ENCODE measurements at regions not wholly inside any gene's neighbourhood (a gene's known extent, or its start where the extent isn't known, plus 50 kb on each side); places are given as distances from the start of the nearest gene placed in this dataset.

DNA sequence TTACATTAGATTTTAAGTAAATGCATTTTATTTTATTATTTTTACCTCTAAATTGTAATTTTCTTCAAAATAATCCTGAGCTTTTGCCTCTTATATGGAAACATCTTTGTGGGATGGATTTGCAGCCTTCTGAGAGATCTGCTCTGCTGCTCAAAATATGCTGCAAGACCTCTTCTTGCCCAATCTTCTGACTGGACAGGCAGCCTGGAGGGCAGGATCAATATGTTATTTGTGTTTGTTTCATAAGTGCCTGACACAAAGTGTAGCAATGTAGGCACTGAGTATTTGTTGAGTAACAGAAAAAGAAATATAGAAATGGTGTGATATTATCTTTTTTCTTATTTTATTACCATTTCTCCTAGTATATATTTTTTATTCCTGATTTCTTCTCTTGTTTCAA, 1106.9 kb downstream of the TMTC2 start:
- Histone ChIP-seq H3K27me3 (ENCODE audit: control insufficient read depth, insufficient read depth, low read length) (no peaks in the 10 kb centered on the region), H3K27ac (ENCODE audit: low read length) (no peak overlapping the region), H3K9me3 (ENCODE audit: control insufficient read depth, insufficient read depth, low read length) (no peaks in the 10 kb centered on the region), H3K4me3 (ENCODE audit: low read length) (no peak overlapping the region), H3K4me1 (ENCODE audit: control insufficient read depth, insufficient read depth, low read length) (no peaks in the 10 kb centered on the region), H3K36me3 (ENCODE audit: control insufficient read depth, insufficient read depth, low read length) (no peaks in the 10 kb centered on the region)
- DNase-seq (ENCODE audit: low read depth, low spot score): no peak

DNA sequence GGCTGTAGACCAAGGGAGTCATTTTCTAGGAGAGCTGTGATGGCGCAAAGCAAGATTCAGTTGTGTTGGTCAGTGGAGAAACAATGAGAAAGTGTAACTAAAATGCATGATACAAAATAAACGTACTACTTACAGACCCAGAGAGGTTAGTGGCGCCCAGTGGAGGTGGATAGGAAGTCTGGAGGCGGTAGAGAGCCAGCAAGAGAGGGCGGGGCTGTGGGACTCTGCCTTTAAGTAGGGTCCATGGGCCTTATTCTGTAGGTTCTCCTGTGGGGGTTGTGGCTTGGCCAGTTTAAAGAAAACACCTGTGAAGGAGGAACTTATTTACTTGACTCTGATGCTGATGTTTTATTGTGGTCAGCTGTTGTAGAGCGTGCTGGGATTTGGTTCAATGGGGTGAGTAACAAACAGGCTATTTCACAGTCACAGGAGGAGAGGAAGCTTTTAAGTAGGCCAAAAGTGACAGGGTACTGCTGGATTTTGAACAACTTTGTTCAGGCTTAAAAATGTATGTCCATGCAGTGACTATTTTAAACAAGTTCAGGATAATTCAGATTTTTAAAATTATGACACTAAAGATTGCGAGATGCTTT, 1097.7 kb downstream of the TMTC2 start:
- no peaks in the 10 kb centered on the region for H3K4me1 ChIP-seq (ENCODE audit: control insufficient read depth, insufficient read depth, low read length)
- H3K27me3 ChIP-seq (ENCODE audit: control insufficient read depth, insufficient read depth, low read length): no peaks in the 10 kb centered on the region
- no CpG with 5 or more reads among the region's 7 CpGs for WGBS (ENCODE audit: insufficient coverage, insufficient read length)
- no peaks in the 10 kb centered on the region for H3K36me3 ChIP-seq (ENCODE audit: control insufficient read depth, insufficient read depth, low read length)
- H3K9me3 ChIP-seq (ENCODE audit: control insufficient read depth, insufficient read depth, low read length): no peaks in the 10 kb centered on the region
- no peak overlapping the region for H3K4me3 ChIP-seq (ENCODE audit: low read length)
- no peak overlapping the region for H3K27ac ChIP-seq (ENCODE audit: low read length)
- DNase-seq (ENCODE audit: low read depth, low spot score): no peak

DNA sequence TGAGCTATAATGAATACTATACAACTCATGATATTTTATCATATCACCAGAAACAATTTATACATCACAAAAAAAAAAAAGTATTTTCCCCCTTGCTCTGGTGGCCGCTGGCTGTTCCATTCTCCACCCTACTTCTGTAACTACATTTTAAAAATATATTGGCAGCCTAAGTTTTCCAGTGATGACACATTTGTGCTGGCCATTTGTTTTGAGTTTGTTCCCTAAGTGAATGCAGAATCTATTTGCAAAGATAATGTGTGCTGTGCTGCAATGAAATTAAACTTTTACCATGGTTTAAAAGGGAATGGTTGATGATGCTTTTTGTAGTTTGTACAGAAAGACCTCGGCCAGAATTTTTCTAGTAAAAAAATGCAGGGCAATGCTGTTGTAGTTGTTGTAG, 1092.8 kb downstream of the TMTC2 start:
- Histone ChIP-seq H3K4me1 (ENCODE audit: control insufficient read depth, insufficient read depth, low read length) (no peaks in the 10 kb centered on the region), H3K4me3 (ENCODE audit: low read length) (no peak overlapping the region)

GRCh38 chr12:83769151-83769550, 1082.4 kb downstream of the TMTC2 start:
- no peaks in the 10 kb centered on the region for H3K9me3 ChIP-seq (ENCODE audit: control insufficient read depth, insufficient read depth, low read length)
- no CpG with 5 or more reads among the region's 3 CpGs for WGBS (ENCODE audit: insufficient coverage, insufficient read length)
- H3K4me3 ChIP-seq (ENCODE audit: low read length): no peak overlapping the region
- H3K36me3 ChIP-seq (ENCODE audit: control insufficient read depth, insufficient read depth, low read length): no peaks in the 10 kb centered on the region
- H3K27me3 ChIP-seq (ENCODE audit: control insufficient read depth, insufficient read depth, low read length): no peaks in the 10 kb centered on the region
- no peak overlapping the region for H3K27ac ChIP-seq (ENCODE audit: low read length)
- H3K4me1 ChIP-seq (ENCODE audit: control insufficient read depth, insufficient read depth, low read length): no peaks in the 10 kb centered on the region; the same call in 1 of the 2 replicates
- DNase-seq (ENCODE audit: low read depth, low spot score): no peak

More for the DNA sequence above, 1092.8 kb downstream of the TMTC2 start:
- no CpG with 5 or more reads among the region's 2 CpGs for WGBS (ENCODE audit: insufficient coverage, insufficient read length)
- no peaks in the 10 kb centered on the region for H3K36me3 ChIP-seq (ENCODE audit: control insufficient read depth, insufficient read depth, low read length)
- no peaks in the 10 kb centered on the region for H3K27me3 ChIP-seq (ENCODE audit: control insufficient read depth, insufficient read depth, low read length)
- DNase-seq (ENCODE audit: low read depth, low spot score): no peak
- H3K27ac ChIP-seq (ENCODE audit: low read length): no peak overlapping the region
- no peaks in the 10 kb centered on the region for H3K9me3 ChIP-seq (ENCODE audit: control insufficient read depth, insufficient read depth, low read length)

GRCh38 chr12:83767723-83768122, 1081.0 kb downstream of the TMTC2 start:
- no CpG with 5 or more reads among the region's 1 CpG for WGBS (ENCODE audit: insufficient coverage, insufficient read length)
- no peak for DNase-seq (ENCODE audit: low read depth, low spot score)
- Histone ChIP-seq H3K27ac (ENCODE audit: low read length) (no peak overlapping the region), H3K4me3 (ENCODE audit: low read length) (no peak overlapping the region), H3K36me3 (ENCODE audit: control insufficient read depth, insufficient read depth, low read length) (no peaks in the 10 kb centered on the region), H3K27me3 (ENCODE audit: control insufficient read depth, insufficient read depth, low read length) (no peaks in the 10 kb centered on the region), H3K9me3 (ENCODE audit: control insufficient read depth, insufficient read depth, low read length) (no peaks in the 10 kb centered on the region), H3K4me1 (ENCODE audit: control insufficient read depth, insufficient read depth, low read length) (no peaks in the 10 kb centered on the region; the same call in 1 of the 2 replicates)

DNA sequence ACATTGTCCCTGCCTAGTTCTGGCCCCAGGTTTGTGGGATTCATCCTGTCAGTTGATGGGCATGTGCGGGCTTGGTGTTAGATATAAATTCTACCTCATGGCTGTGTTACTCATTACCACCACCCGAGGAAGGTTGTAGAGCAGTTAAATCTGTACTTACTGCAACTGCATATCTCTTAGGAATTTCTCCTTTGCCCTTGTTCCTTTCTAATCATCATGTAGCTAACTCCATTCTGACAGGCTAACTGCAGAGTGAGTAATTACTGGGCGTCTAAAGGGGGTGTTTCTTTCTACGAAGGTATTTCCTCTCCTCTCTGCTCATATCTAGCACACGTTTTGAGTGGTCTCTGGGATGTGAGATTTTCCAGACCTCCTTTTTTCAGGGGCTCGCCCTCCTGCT, 1076.7 kb downstream of the TMTC2 start:
- whole genome bisulfite sequencing (ENCODE audit: insufficient coverage, insufficient read length): no CpG with 5 or more reads among the region's 6 CpGs
- DNase-seq (ENCODE audit: low read depth, low spot score): no peak
- H3K27me3 ChIP-seq (ENCODE audit: control insufficient read depth, insufficient read depth, low read length): no peaks in the 10 kb centered on the region
- H3K4me1 ChIP-seq (ENCODE audit: control insufficient read depth, insufficient read depth, low read length): no peaks in the 10 kb centered on the region
- H3K9me3 ChIP-seq (ENCODE audit: control insufficient read depth, insufficient read depth, low read length): no peaks in the 10 kb centered on the region
- H3K4me3 ChIP-seq (ENCODE audit: low read length): no peak overlapping the region
- no peak overlapping the region for H3K27ac ChIP-seq (ENCODE audit: low read length)
- no peaks in the 10 kb centered on the region for H3K36me3 ChIP-seq (ENCODE audit: control insufficient read depth, insufficient read depth, low read length)

DNA sequence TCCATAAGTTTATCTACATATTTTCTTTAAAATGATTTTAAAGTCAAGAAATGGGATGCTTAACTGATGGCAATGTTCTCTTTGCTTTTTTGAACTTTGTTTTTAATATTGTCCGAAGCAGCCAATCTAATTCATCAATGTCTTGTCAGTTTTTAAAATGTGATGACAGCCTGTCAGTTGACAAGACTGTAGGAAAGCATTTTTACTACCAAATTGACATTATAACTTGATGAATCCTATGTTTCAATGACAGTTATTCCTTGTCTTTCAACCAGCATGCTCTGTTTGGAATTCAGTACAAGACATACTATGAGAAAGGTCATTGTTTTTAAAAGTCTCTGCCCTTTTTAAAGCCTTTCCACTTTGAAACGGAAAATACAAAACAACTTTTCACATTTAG, 1073.2 kb downstream of the TMTC2 start:
- Histone ChIP-seq H3K27ac (ENCODE audit: low read length) (no peak overlapping the region), H3K9me3 (ENCODE audit: control insufficient read depth, insufficient read depth, low read length) (no peaks in the 10 kb centered on the region), H3K4me3 (ENCODE audit: low read length) (no peak overlapping the region), H3K4me1 (ENCODE audit: control insufficient read depth, insufficient read depth, low read length) (no peaks in the 10 kb centered on the region), H3K36me3 (ENCODE audit: control insufficient read depth, insufficient read depth, low read length) (no peaks in the 10 kb centered on the region), H3K27me3 (ENCODE audit: control insufficient read depth, insufficient read depth, low read length) (no peaks in the 10 kb centered on the region)
- WGBS (ENCODE audit: insufficient coverage, insufficient read length): no CpG with 5 or more reads among the region's 2 CpGs
- no peak for DNase-seq (ENCODE audit: low read depth, low spot score)

GRCh38 chr12:83758888-83759631, 1072.4 kb downstream of the TMTC2 start:
- Histone ChIP-seq H3K4me3 (ENCODE audit: low read length) (no peak overlapping the region), H3K9me3 (ENCODE audit: control insufficient read depth, insufficient read depth, low read length) (no peaks in the 10 kb centered on the region), H3K27ac (ENCODE audit: low read length) (no peak overlapping the region), H3K27me3 (ENCODE audit: control insufficient read depth, insufficient read depth, low read length) (no peaks in the 10 kb centered on the region), H3K36me3 (ENCODE audit: control insufficient read depth, insufficient read depth, low read length) (no peaks in the 10 kb centered on the region), H3K4me1 (ENCODE audit: control insufficient read depth, insufficient read depth, low read length) (no peaks in the 10 kb centered on the region)
- no CpG with 5 or more reads among the region's 5 CpGs for WGBS (ENCODE audit: insufficient coverage, insufficient read length)
- no peak for DNase-seq (ENCODE audit: low read depth, low spot score)

DNA sequence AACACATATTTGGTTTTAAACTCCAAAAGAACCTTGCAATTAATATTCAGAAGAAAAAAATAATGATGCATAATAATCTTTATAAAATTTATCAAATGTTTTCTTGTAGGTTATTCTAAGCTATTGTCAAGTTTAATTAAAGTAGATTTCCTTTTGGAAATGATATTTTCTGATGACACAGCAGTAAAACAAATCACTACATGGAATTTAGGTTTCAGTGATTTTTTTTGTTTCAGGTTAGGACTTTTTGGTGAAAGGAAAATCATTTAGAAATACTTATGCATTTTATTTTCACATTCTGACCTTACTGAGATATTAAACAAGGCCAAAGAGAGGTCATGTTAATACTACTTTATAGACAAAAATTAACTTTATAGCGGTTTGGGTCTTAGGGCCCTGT, 1067.2 kb downstream of the TMTC2 start:
- H3K4me1 ChIP-seq (ENCODE audit: control insufficient read depth, insufficient read depth, low read length): no peaks in the 10 kb centered on the region
- no peaks in the 10 kb centered on the region for H3K27me3 ChIP-seq (ENCODE audit: control insufficient read depth, insufficient read depth, low read length)
- no peak overlapping the region for H3K4me3 ChIP-seq (ENCODE audit: low read length)
- DNase-seq (ENCODE audit: low read depth, low spot score): no peak
- no peak overlapping the region for H3K27ac ChIP-seq (ENCODE audit: low read length)
- H3K36me3 ChIP-seq (ENCODE audit: control insufficient read depth, insufficient read depth, low read length): no peaks in the 10 kb centered on the region
- no peaks in the 10 kb centered on the region for H3K9me3 ChIP-seq (ENCODE audit: control insufficient read depth, insufficient read depth, low read length)
- WGBS (ENCODE audit: insufficient coverage, insufficient read length): no CpG with 5 or more reads among the region's 1 CpG

DNA sequence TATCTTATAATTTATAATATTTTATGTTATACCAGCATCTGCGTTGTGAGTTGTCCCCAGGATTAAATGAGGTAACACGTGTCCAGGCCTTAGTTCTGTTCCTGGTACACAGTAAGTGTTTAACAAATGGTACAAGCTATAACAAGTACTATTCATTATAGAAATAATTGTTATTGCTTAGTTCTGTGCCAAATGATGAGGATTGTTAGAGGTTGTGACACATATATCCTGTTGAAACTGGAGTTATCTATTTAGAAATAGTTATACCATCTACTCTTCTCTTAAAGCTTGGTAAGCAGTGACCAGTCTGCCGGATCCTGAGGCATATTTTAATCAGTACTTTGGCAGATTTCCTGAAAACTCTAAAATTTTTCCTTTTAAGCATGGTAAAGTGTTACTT, 1066.5 kb downstream of the TMTC2 start:
- H3K36me3 ChIP-seq (ENCODE audit: control insufficient read depth, insufficient read depth, low read length): no peaks in the 10 kb centered on the region
- no CpG with 5 or more reads among the region's 3 CpGs for WGBS (ENCODE audit: insufficient coverage, insufficient read length)
- no peak overlapping the region for H3K4me3 ChIP-seq (ENCODE audit: low read length)
- no peaks in the 10 kb centered on the region for H3K4me1 ChIP-seq (ENCODE audit: control insufficient read depth, insufficient read depth, low read length)
- H3K27me3 ChIP-seq (ENCODE audit: control insufficient read depth, insufficient read depth, low read length): no peaks in the 10 kb centered on the region
- no peak for DNase-seq (ENCODE audit: low read depth, low spot score)
- no peak overlapping the region for H3K27ac ChIP-seq (ENCODE audit: low read length)
- no peaks in the 10 kb centered on the region for H3K9me3 ChIP-seq (ENCODE audit: control insufficient read depth, insufficient read depth, low read length)

DNA sequence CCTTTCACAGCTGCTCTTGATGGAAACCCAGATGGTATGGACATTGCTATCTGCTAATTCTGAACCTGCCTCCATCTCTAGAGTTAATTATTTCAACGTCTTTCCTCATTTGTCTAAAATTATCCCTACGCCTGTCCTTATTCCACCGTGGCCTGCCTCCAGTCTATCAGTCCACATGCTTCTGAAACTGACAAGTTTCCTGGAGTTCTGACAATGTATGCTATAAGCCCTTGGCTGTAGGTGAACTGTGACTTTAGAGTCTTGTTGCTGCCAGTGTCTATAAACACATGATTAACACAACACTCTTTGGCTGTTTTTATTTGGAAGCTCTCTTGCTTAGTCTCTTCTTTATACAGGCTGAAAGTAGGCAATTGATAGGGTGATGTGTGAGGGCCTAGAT, 1052.9 kb downstream of the TMTC2 start:
- DNase-seq (ENCODE audit: low read depth, low spot score): no peak
- no peaks in the 10 kb centered on the region for H3K36me3 ChIP-seq (ENCODE audit: control insufficient read depth, insufficient read depth, low read length)
- no peak overlapping the region for H3K27ac ChIP-seq (ENCODE audit: low read length)
- H3K4me1 ChIP-seq (ENCODE audit: control insufficient read depth, insufficient read depth, low read length): no peaks in the 10 kb centered on the region
- H3K9me3 ChIP-seq (ENCODE audit: control insufficient read depth, insufficient read depth, low read length): no peaks in the 10 kb centered on the region
- no peak overlapping the region for H3K4me3 ChIP-seq (ENCODE audit: low read length)
- H3K27me3 ChIP-seq (ENCODE audit: control insufficient read depth, insufficient read depth, low read length): no peaks in the 10 kb centered on the region
- WGBS (ENCODE audit: insufficient coverage, insufficient read length): no CpG with 5 or more reads among the region's 3 CpGs

Measured in iPS DF 6.9 (cell line).